ENCODE measurements at regions not wholly inside any gene's neighbourhood (a gene's known extent, or its start where the extent isn't known, plus 50 kb on each side); places are given as distances from the start of the nearest gene placed in this dataset.

DNA sequence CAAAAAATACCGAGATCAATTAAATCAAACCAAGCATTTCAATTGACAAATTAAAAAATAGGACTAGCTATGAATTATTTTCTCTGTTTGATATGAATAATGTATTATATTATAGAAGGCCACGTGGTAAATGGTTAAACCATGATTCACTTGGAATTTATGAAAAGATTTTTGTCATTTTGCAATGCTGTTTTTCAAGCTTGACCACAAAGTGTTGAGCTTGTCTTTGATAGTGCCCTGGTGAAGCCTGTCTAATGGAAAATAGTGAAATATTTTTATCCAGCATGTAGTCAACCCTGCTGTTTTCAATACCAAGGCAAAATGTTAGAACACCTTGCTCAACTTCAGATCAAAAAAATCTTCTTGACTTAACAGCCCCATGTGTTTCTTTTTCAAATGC is 288.0 kb upstream of the PRMT6 start:
- TF ChIP-seq GABPA (IDR thresholded peaks at IDR 0.05; ENCODE audit: low read depth) (no peak), SPI1 (IDR thresholded peaks at IDR 0.05; ENCODE audit: borderline replicate concordance, low read depth) (no peak)
- H3K27me3 ChIP-seq (ENCODE audit: insufficient read depth, poor library complexity, severe bottlenecking) = no peaks in the 10 kb centered on the region
- no peak for DNase-seq (ENCODE audit: low read depth in 1 of 2, low spot score in 1 of 2)
- H3K4me3 ChIP-seq (replicated peaks; ENCODE audit: insufficient read depth, low read length) = no peak overlapping the region
- H3K27ac ChIP-seq (replicated peaks) = no peak overlapping the region

DNA sequence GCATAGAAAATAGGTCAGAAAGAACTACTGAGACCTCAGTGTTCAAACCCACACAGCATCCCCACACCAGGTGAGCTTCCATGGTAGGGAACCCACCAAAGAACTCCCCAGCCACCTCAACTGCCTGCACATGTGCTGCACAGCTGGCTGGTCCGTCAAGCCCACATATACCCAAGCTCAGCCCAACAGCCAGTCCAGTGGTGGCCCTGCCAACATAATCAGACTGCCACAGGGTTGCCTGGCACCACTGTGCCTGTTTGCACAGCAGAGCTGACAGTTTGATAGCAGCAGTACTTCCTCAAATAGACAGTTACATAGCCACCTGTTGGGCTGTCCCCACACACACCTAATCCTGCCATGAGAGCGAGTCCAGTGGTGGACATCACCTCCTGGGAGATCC is 283.3 kb upstream of the PRMT6 start:
- TF ChIP-seq SPI1 (IDR thresholded peaks at IDR 0.05; ENCODE audit: borderline replicate concordance, low read depth) (no peak), GABPA (IDR thresholded peaks at IDR 0.05; ENCODE audit: low read depth) (no peak), POLR2AphosphoS5 (IDR thresholded peaks at IDR 0.05; ENCODE audit: low read depth) (no peak)
- TF ChIP-seq, protein P1, sequence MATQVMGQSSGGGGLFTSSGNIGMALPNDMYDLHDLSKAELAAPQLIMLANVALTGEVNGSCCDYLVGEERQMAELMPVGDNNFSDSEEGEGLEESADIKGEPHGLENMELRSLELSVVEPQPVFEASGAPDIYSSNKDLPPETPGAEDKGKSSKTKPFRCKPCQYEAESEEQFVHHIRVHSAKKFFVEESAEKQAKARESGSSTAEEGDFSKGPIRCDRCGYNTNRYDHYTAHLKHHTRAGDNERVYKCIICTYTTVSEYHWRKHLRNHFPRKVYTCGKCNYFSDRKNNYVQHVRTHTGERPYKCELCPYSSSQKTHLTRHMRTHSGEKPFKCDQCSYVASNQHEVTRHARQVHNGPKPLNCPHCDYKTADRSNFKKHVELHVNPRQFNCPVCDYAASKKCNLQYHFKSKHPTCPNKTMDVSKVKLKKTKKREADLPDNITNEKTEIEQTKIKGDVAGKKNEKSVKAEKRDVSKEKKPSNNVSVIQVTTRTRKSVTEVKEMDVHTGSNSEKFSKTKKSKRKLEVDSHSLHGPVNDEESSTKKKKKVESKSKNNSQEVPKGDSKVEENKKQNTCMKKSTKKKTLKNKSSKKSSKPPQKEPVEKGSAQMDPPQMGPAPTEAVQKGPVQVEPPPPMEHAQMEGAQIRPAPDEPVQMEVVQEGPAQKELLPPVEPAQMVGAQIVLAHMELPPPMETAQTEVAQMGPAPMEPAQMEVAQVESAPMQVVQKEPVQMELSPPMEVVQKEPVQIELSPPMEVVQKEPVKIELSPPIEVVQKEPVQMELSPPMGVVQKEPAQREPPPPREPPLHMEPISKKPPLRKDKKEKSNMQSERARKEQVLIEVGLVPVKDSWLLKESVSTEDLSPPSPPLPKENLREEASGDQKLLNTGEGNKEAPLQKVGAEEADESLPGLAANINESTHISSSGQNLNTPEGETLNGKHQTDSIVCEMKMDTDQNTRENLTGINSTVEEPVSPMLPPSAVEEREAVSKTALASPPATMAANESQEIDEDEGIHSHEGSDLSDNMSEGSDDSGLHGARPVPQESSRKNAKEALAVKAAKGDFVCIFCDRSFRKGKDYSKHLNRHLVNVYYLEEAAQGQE (IDR thresholded peaks at IDR 0.05; ENCODE audit: insufficient replicate concordance, low read depth) = no peak
- TF ChIP-seq, protein P2, sequence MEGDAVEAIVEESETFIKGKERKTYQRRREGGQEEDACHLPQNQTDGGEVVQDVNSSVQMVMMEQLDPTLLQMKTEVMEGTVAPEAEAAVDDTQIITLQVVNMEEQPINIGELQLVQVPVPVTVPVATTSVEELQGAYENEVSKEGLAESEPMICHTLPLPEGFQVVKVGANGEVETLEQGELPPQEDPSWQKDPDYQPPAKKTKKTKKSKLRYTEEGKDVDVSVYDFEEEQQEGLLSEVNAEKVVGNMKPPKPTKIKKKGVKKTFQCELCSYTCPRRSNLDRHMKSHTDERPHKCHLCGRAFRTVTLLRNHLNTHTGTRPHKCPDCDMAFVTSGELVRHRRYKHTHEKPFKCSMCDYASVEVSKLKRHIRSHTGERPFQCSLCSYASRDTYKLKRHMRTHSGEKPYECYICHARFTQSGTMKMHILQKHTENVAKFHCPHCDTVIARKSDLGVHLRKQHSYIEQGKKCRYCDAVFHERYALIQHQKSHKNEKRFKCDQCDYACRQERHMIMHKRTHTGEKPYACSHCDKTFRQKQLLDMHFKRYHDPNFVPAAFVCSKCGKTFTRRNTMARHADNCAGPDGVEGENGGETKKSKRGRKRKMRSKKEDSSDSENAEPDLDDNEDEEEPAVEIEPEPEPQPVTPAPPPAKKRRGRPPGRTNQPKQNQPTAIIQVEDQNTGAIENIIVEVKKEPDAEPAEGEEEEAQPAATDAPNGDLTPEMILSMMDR (IDR thresholded peaks at IDR 0.05; ENCODE audit: insufficient read depth, low read length) = no peak
- no peak overlapping the region for H3K4me3 ChIP-seq (replicated peaks; ENCODE audit: insufficient read depth, low read length)
- no peak for DNase-seq (ENCODE audit: low read depth in 1 of 2, low spot score in 1 of 2)
- H3K27ac ChIP-seq (replicated peaks) = no peak overlapping the region
- H3K27me3 ChIP-seq (ENCODE audit: insufficient read depth, poor library complexity, severe bottlenecking) = no peaks in the 10 kb centered on the region

GRCh38 chr1:106780066-106780465 is 276.4 kb upstream of the PRMT6 start:
- no peak for DNase-seq (ENCODE audit: low read depth in 1 of 2, low spot score in 1 of 2)
- TF ChIP-seq SPI1 (IDR thresholded peaks at IDR 0.05; ENCODE audit: borderline replicate concordance, low read depth) = no peak
- TF ChIP-seq, protein P2 (IDR thresholded peaks at IDR 0.05; ENCODE audit: insufficient read depth, low read length) = no peak
- TF ChIP-seq, protein P1 (IDR thresholded peaks at IDR 0.05; ENCODE audit: insufficient replicate concordance, low read depth) = no peak
- no peak for TF ChIP-seq GABPA (IDR thresholded peaks at IDR 0.05; ENCODE audit: low read depth)
- no peak for TF ChIP-seq POLR2AphosphoS5 (IDR thresholded peaks at IDR 0.05; ENCODE audit: low read depth)
- Histone ChIP-seq H3K27ac (replicated peaks) (no peak overlapping the region), H3K4me3 (replicated peaks; ENCODE audit: insufficient read depth, low read length) (no peak overlapping the region), H3K27me3 (ENCODE audit: insufficient read depth, poor library complexity, severe bottlenecking) (no peaks in the 10 kb centered on the region)

GRCh38 chr1:106780806-106781569 is 275.5 kb upstream of the PRMT6 start:
- no peak for DNase-seq (ENCODE audit: low read depth in 1 of 2, low spot score in 1 of 2)
- Histone ChIP-seq H3K4me3 (replicated peaks; ENCODE audit: insufficient read depth, low read length) (no peak overlapping the region), H3K27me3 (ENCODE audit: insufficient read depth, poor library complexity, severe bottlenecking) (no peaks in the 10 kb centered on the region), H3K27ac (replicated peaks) (no peak overlapping the region)
- TF ChIP-seq POLR2AphosphoS5 (IDR thresholded peaks at IDR 0.05; ENCODE audit: low read depth) = no peak
- no peak for TF ChIP-seq GABPA (IDR thresholded peaks at IDR 0.05; ENCODE audit: low read depth)
- TF ChIP-seq, protein P1 (IDR thresholded peaks at IDR 0.05; ENCODE audit: insufficient replicate concordance, low read depth) = no peak
- TF ChIP-seq, protein P2 (IDR thresholded peaks at IDR 0.05; ENCODE audit: insufficient read depth, low read length) = no peak
- TF ChIP-seq SPI1 (IDR thresholded peaks at IDR 0.05; ENCODE audit: borderline replicate concordance, low read depth) = no peak
